NCI-H187 treated with DMSO at 0.1 percent for 48 hours (cell line): ENCODE measurements at regions not wholly inside any gene's neighbourhood (a gene's known extent, or its start where the extent isn't known, plus 50 kb on each side); places are given as distances from the start of the nearest gene placed in this dataset.

Experiments
- DNase-seq: peaks from one replicate; lab custom pipeline; 2025; lab: John Stamatoyannopoulos, UW

DNA sequence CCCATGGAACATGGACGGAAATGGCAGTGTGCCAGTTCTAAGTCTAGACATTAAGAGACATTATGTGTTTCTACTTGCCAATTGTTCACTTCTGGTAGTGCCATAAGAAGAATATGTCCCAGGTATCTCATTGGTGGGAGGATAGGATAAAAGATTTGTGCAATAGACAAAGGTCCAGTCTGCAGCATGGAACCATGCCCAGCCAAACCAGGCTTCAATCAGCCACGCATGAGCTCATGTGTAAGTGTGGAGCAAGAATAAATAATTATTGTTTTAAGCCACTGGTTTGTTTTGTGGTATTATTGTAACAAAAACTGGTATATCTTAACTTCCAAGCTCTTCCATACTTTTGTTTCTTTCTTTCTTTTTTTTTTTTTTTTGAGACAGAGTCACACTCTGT, 153.6 kb upstream of the CTTNBP2 start:
- DNase-seq: no peak

DNA sequence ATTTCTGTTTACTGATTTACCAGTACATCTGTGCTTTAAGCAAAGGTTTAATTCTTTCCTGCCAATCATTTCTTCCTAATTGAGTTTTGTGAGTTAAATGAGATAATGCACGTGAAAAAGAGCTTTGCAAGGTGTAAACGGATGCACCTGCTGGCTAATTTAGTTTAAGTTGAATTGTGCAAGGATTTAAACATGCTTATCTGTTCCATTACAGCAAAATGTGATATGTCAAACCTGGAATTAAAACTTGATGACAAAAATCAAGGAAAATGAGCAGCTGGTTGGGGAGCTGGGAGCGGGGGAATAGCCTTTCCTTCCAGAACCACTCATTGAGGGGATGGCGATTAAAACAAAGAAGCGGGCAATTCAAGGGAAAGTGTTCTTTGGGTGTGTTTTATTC, 155.0 kb upstream of the CTTNBP2 start:
- no peak for DNase-seq

DNA sequence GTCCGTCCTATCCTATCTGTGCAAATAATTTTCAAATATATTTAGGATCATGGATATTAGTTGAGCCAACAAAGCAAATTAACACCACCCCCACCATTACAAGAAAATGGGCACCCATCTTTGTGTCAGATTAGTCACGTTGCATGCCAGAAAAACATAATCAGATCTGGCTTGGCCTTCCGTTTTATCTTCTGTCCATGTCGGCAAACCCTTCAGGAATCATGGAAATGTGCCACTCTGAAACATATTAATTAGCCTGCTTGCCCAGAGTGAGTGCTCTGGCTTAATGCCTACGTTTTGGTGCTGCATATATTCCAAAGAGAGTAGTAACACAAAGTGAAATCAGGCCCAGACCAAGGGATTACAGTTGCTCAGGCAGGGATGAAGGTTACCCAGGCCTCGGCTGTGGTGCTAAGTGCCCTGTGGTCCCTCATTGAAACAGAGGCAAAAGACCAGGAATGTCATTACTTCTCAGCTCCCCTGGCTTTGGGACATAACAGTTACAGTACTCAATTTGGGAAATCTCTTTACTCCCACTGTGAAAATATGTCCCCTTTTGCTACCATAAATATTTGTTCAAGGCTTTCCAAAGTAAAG, 154.0 kb upstream of the LSM8 start:
- DNase-seq: no peak

DNA sequence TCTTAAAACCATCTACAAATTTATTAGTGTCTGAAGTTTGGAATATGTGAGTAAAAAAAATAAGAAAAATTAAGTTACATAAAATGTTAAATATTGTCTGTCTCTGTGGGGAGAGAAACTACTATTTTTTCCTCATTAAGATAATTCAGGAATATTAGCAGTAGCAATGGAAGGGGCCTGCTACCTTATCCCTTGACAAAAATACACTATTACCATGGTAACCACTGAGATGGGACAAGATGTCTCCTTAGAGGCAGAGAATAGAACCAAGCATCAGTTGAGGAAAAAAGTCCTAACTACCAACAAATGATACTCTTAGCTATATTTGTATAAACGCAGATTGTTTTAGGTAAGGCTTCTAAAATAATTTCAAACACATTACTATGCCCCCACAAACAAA, 150.7 kb upstream of the LSM8 start:
- DNase-seq: no peak

DNA sequence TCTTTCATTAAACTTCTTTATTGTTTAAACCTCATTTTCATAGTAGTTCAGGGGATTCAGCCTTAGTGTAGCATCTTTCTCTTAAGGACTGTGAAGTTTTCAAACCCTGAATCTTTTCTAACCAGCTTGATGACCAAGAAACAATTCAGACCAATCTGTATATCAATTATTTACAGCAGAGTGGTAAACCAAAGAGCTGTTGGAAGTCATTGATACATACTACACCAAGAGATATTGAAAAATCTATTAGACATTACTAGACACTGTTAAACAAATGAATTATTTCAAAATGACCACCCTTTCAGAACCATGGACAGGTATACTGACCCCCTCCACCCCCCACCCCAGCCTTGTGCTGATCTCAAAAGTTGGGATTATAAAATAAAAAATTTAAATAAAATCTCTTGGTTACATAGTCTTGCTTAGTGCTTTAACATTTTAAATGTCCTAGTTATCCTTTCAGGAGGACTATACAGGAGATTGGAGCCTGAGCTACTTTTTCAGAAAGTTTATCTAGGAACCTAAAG, 143.9 kb upstream of the LSM8 start:
- no peak for DNase-seq

DNA sequence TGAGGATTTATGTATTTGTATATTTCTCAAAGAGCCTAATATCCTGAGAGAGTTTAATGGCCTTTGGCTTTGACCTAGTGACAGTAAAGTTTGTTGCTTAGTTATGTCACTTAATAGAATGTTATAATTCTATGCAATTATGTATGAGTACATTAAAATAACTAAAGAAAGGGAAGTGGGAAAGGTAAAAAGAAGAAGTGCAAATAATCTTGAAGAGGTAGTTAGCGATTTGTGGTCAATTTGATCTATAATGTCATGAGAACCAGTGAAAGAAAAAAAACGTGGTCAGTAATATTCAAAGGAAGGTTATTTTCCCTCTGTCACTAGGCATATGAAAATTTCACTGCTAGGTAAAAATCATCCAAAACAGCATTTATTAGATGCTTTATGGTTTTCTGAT, 143.4 kb upstream of the LSM8 start:
- DNase-seq: no peak

DNA sequence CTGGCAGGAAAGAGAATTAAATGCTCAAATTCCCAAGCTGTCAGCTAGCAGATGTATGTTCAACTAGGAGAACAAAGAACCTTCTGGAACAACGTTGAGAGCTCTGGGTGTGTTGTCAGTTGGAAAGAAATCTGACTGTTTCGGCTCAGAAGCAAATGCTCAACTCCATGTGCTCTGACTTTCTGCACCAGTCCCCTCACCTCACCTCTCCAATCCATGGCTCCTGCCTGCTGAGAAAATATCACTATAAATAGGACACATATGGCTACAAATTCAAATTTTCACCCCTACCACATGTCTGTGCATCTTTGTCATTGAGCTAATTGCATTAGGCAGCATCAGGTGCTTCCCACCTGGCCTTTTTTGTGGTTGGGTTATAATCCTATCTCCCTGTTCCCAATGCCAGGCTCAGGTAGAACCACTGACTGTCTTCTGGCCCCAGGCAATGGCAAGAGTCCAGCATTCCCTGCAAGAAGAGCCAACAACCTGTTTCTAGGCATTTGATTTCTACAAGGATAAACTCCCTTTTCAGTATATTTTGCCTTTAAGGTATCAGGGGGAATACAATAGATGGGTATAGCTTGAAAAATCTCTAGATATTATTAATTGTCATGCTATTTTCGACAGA, 142.6 kb upstream of the LSM8 start:
- no peak for DNase-seq

DNA sequence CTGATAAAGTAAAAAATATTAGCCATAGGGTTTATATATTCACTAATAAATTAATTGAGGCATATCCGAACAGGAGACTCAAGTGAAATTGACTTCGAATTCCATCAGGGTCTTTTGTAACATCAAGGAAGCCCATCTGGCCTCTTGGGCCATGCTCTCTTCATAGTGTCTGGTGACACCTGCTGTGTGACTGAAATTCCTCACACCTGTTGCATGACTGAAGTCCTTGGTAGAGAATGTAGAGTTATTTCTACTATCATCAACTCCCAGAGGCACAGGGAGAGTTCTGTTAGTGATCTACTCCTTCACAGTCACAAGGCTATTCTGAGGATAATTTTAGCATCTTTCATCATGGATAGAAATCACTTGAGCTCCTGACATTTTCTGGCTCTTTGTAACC, 138.3 kb upstream of the LSM8 start:
- no peak for DNase-seq

DNA sequence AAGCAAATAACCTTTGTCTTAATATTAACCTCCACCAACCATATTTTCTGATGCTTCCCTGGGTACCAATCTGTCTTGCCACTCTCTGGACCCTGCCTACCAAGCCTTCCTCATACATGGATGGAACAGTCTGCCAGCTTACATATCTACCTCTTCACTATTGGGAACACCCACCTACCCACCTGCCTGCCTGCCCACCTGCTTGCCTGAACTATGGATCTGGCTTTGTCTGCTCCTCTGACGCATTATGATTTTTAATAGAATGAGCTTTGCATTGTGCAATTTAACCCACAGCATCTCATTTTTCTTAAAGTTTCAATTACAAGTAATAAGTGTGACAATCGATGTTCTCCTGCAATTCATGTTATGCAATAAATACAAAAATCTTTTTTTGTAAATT, 137.9 kb upstream of the LSM8 start:
- no peak for DNase-seq

DNA sequence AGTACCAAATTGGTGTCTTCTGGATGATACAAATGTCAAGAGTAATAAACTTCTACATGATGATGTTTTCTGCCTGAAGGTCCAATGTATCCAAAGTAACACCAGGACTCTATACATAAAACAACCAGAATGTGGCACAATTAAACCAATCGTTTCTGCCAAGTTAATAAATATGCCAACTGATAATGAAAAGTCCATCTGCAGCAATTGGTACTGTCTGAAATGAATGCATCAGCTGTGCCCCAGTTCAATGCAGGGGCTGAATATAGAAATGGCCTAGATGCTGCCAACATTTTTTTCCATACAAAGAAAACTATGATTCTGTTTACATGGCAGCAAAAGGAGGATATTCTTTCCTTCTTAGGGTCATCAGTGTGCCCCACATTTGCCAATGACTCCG, 137.2 kb upstream of the LSM8 start:
- no peak for DNase-seq

DNA sequence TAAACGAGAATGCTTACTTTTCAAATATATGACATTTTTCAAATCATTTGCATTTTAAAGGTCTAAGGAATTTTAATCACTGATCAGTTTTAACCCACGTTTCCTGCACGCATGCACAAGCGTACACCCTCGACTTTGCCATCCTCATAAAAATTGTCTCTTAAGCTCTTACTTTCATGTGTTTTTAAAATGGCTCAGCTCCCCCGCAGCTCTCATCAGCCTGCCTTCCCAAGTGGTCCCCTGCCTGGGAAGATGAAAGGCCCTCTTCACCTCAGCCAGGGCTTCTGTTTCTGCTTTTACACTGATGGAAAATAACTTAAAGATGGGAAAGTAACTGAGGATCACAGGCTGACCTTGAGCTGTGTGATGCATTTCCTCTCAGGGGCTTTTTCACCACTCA, 131.6 kb upstream of the LSM8 start:
- DNase-seq: no peak

DNA sequence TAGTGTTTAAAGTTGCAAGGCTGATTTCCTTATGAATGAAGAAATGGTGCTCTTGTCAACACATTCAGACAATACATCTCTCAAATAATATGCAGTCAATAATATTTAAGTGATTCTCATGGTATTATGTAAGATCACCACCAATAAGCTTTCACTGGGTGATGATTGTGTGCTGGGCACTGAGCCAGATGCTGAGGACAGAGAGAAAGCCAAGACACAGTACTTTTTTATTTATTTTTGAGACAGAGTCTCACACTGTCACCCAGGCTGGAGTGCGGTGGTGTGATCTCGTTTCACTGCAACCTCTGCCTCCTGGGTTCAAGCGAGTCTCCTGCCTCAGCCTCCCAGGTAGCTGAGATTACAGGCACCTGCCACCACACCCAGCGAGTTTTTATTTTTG, 130.6 kb upstream of the LSM8 start:
- no peak for DNase-seq

DNA sequence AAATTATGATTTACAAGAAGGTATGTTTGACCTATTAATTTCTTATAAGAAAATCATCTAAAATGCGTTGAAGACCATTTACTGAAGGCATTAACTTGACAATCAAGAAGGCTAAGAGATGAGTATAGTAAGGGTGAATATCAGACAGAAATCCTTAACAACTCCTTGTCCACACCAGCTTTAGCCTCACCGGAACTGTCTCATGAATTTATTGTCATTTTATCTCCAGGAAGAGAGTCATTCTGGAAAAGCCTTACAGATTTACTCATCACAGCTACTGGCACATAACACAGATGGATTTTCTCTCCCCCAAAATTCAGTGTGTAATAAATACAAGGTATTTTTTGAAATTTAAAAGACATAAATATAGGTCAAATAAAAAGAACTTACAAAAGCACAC, 129.4 kb upstream of the LSM8 start:
- DNase-seq: no peak

DNA sequence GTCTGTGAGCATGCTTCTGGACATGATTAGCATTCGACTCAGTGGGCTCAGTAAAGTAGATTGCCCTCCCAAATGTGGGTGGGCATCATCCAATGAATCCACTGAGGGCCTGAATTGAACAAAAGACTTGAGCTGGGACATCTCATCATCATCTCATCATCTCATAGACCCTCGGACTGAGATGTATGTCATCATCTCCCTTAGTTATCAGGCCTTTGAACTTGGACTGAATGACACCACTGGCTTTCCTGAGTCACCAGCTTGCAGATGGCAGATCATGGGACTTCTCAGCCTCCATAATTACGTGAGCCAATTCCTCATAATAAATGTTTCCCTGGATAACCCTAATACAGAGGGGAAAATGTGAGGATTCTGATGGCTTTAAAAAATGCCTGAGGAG, 128.3 kb upstream of the LSM8 start:
- DNase-seq: no peak

DNA sequence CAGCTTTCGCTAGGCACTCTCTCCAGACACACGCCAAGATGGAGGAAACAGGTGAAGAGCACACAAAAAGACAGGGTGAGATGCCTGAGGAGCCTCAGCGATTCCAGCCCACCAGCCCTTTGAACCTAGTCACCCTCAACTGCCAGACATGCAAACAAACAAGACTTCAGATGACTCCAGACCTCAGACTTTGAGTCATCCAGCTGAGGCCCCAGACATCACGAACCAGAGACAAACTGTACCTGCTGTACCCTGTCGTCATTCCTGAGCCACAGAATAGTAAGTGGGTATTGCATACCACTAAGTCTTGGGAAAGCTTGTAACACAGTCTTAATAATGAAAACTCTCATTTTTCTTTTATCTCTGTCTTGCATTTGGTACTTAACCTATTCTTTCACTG, 126.6 kb upstream of the LSM8 start:
- DNase-seq: no peak

DNA sequence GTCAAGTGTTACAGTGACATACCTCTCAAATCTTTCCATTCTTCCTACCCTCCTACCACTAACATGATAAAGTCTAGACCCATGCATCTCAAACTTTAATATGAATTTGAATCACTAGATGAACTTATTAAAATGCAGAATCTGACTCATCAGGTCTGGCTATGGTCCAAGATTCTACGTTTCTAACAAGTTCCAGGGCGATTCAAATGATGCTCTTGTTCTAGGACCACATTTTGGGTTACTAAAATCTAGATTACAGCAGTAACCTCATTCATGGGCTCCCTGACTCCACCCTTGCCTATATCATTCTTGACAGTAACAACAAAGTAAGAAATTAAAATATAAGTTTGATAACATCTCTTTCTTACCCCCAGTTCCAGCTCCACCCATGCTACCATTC, 124.8 kb upstream of the LSM8 start:
- DNase-seq: no peak

DNA sequence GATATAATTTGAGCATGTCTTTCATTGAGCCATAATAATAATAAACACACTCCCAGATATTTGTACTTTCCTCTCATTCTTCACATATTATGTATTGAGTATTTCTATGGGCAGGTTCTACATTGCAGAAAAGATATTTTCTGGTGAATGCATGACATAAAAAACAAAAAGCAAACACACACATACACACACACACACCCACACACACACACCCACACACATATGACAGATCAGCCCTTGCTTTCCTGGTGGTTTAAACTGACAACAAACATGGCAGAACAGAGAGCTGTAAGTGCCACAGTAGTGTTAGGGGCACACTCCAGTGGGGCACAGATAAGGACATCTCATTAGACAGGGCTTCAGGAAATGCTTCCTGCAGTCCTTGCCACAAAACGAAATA, 123.3 kb upstream of the LSM8 start:
- DNase-seq: no peak

DNA sequence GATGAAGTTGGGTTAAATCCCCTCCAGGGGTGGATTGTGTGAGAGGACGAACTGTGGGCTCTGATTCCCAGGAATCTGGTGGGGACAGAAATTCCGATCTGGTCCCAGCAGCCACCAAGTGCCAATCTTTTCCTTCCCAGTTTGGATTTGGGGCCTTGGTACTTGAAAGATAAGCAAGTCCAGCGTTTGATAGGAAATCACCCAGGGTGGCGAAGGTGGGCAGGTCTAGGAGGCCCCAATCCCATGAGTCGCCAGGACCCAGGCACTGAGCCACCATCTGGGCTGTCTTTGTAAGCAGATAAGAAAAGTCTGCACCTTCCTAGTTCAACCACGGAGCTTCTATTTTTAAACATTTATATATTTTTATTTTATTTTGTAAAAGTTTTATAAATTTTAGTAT, 122.6 kb upstream of the LSM8 start:
- no peak for DNase-seq

DNA sequence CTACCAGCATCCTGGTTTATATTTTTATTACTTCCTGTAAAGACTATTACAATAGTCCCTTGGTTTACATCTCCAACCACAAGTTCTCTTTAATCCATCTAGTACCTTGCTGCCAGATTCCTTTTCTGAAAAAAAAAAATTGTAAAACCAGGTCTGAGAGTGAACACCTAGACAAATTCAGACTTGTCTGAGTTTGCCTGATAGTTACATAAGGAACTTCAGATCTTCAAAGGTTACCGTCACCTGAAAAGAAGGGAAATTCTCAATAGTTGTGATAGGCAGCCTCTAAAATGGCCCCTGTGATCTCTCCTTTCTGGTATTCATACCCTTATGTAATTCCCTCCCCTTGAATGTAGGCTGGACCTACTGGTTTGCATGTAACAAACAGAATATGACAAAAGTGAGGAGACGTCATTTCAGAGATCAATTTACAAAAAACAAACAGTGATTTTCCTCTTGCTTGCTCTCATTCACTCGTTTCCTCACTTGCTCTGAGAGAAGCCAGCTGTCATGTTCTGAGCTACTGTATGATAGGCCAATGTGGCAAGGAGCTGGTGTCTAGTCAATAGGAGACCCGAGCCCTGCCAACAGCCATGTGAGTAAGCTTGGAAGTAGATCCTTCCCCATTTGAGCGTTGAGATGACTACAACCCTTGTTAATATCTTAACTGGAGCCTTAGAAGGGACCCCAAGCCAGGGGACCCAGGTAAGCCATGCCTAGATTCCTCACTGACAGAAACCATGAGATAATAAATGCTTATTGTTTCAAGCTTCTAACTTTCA, 110.9 kb upstream of the LSM8 start:
- DNase-seq: no peak

DNA sequence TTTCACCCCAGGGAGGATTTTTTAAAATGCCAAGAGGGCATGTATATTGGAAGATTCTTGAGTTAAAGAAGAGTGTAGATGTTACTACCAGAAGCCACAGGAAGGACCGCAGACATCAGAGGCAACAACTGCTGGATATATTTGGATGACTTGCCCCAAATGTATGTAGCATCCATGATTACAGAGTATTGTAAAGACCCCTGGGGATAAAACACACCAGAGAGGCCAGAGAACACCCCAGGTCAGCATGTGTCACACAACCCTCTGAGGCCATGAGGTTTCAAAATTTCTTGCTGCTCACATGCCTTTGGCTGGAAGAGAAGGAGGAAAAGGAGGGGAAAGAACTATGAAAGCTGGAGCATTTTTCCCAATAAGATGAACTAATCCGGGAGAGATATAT, 108.0 kb upstream of the LSM8 start:
- no peak for DNase-seq

DNA sequence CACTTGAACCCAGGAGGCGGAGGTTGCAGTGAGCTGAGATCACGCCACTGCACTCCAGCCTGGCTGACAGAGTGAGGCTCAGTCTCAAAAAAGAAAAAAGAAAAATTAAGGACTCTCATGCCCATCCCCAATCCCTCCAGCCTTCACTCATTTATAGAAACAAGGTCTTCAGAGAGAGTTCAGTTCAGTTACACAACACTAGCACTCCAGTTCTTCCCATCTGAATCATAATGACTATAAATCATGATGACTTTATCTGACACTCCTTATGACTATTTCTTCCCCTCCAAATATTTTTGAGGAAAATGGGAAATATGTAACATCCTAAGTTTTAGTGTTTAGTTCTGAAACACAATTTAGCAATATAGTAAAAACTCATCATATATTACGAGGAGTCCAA, 107.4 kb upstream of the LSM8 start:
- no peak for DNase-seq

DNA sequence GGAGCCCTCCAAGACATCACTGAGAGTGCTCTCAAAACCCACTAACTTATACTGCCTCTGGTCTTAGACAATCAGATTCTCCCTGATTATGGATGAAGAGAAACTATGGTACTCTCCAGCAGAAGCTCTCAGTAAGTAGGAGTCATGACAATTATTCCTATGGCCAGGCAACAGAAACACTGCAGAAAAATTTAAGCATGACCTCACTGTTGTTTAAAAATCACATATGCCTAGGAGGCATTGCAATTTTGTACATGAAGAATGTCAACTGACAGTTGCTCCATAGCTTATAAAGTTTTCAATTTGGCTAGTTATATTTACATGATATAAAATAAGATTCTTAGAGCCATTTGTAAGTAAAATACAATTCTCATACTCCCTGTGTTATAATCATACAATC, 105.9 kb upstream of the LSM8 start:
- no peak for DNase-seq

DNA sequence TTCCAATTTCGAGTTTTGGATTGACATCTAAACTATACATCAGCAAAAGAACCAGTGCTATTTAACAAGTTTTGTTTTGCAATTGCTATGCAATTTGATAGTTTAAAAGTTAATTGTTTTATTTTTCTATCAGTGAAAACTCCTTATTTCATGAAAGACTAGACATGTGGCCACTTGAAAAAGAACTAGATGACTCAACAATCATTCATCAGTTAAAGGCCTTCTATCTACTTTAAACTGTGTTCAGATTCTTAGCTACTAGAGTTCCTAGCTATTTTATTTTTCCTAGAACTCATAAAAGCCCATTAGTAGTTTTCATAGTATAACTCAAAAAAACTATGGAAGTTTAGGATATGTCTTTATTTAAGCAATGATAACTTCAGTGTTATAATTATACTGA, 104.6 kb upstream of the LSM8 start:
- DNase-seq: no peak

DNA sequence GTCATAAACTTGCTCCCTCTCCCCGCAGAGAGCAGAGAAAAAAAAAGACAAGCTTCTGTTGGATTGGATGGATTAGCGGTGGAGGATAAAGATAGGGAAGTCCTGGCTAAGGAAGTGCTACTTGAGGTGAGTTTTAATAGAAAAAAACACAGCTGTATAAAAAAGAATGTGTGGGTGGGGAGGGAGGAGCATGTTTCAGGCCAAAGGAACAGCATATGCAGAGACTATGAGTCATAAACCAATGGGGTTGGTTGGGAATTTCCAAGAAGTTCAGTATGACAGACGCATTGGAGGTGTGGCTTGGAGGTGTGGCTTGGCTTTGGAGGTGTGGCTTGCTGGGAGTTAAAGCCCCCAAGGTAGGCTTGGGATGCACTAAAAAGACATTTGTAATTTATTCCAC, 103.0 kb upstream of the LSM8 start:
- no peak for DNase-seq
